NCI-H2196 (cell line): ENCODE measurements at regions not wholly inside any gene's neighbourhood (a gene's known extent, or its start where the extent isn't known, plus 50 kb on each side); places are given as distances from the start of the nearest gene placed in this dataset.
"Not testable (repeated sequence)": the region's sequence is repeated elsewhere in the genome, so short reads cannot be mapped to it uniquely, and the experiment has no call there.

Source experiments
- DNase-seq: peaks from one replicate; lab custom pipeline; 2025; ENCODE audit not compliant: unreplicated experiment; lab: John Stamatoyannopoulos, UW

DNA sequence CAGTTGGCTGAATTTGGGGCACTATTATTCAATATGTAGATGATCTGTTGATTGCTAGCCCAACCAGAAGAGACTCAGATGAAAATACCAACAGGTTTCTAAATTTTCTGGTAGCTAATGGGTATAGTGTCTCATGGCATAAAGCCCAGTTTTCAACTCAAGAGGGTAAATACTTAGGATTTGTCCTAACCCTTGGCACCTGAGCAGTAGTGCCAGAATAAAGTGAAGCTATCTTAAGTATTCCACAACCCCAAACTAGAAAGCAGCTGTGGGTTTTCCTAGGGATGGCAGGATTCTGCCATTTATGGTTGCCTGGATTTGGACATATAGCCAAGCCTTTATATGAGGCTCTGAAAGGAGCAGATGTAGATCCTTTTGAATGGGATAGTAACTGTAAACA, 119.0 kb downstream of the AGTR2 start:
- DNase-seq, result no peak

- DNase-seq, result no peak
Observed at GRCh38 chrX:116290359-116290758, 119.8 kb downstream of the AGTR2 start.

- DNase-seq, result no peak
Observed at GRCh38 chrX:116292183-116292582, 121.6 kb downstream of the AGTR2 start.

- DNase-seq, result no peak
Observed at GRCh38 chrX:116298956-116299355, 128.4 kb downstream of the AGTR2 start.

DNA sequence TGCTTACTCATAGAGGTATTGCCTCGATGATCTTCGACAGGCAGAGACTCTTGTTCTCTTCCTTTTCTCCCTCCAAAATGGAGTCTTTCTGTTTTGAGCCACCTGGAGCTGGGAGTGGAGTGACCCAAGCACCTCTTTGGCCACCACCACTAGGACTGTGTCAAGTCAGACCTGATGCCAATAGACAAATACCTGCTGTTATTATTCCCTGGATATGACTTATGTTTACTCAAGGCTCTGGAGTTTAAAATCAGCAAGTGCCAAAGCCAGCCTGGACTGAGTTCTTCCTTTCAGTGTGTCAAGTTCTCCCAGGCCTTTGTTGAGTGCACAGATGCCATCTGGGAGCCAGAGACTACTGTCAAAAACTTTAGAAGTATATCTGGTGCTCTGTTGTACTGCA, 130.2 kb upstream of the SLC6A14 start:
- DNase-seq, result no peak

DNA sequence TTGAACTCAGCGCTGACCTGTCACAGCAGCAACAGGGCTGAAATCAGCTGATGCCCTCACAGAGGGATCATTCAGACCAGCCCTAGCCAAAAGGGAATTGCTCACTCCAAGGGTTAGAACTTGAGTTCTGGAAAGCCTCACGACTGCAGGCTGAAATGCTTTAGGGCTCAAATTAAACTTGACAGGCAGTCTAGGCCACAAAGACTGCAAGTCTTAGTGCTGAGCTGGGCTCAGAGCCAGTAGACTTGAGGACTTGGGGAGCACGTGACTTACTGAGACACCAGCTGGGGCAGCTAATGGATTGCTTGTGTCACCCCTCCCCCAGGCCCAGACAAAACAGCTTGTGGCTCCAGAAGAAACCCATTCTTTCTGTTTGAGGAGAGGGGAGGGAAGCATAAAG, 119.0 kb upstream of the SLC6A14 start:
- DNase-seq, result no peak

DNA sequence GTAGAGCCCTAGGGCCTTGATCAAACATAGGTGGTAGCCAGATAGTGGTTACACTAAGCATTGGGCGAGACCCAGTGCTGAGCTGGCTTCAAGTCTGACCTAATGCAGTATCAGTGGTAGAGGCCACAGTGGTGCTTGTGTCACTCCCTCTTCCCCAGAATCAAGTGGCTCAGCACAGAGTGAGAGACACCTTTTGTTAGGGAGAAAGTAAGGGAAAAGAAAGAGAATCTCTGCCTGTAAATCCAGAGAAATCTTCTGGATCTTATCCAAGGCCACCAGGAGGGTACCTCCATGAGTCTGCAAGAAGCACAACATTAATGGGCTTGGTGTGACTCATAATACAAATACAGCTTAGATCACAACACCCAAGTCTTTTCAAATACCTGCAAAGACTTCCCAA, 117.7 kb upstream of the SLC6A14 start:
- no peak for DNase-seq

DNA sequence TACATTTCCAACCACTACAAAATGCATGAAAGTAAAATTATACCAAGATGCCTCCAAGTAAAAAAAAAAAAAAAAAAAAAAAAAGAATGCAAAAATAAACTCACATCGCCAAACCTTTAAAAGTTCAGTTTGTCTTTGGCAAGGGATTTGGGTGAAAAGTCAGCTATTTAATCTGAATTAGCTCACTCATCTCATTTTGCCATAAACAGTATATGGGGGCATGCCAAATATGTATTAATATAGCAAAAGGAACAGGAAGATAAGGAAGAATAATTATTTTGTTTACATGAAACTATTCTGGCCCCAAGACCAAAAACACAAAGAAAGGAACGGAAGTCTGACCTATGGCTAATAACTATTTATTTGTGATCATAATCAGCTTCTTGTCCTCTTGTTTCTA, 114.7 kb upstream of the SLC6A14 start:
- no peak for DNase-seq

DNA sequence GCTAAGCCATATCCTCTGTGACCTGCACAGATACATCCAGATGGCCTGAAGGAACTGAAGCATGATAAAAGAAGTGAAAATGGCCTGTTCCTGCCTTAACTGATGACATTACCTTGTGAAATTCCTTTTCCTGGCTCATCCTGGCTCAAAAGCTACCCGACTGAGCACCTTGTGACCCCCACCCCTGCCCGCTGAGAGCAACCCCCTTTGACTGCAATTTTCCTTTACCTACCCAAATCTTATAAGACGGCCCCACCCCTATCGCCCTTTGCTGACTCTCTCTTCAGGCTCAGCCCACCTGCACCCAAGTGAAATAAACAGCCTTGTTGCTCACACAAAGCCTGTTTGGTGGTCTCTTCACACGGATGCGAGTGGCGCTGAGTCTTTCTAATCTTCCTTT, 104.4 kb upstream of the SLC6A14 start:
- not testable (repeated sequence) for DNase-seq

- not testable (repeated sequence) for DNase-seq
Observed at GRCh38 chrX:116334797-116335196, 101.6 kb upstream of the SLC6A14 start.

GRCh38 chrX:116339407-116339806, 97.0 kb upstream of the SLC6A14 start:
- DNase-seq, result no peak

- DNase-seq, result no peak
Observed at GRCh38 chrX:116342903-116343302, 93.5 kb upstream of the SLC6A14 start.

DNA sequence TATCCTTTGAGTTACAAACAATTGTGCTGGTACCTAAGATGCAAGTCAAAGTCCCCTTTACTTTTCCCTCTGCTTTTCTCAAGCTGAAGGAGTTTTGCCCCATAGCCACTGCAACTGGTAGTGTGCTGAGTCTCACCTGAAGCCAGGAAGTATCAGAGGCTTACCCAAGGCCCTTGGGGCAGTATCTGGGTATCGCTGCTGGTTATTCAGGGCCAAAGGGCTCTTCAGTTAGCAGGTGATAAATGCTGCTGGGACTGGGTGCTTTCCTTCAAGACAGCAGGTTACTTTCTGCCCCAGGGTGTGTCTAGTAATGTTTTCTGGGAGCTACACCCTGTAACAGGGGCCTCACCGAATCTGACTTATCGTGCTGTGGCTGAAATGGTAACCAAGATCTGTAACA, 90.4 kb upstream of the SLC6A14 start:
- no peak for DNase-seq

DNA sequence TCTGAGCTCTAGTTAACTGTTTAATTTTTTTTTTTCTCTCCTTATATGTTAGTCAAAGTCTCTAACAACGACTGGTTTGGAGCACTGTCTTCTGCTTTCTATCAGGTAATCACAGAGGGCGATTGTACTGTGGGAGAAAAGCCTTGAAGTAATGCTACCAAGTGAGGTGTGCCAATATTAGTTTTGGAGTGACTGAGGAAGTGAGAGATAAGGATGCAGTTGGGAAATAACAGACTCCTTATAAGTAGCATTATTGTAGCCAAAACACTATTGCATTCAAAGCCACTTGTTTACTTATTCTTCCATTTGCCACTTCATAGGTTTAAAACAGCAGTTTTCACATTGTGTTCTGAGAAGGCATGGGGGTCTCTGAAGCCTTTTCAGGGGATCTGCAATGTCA, 79.1 kb upstream of the SLC6A14 start:
- no peak for DNase-seq

DNA sequence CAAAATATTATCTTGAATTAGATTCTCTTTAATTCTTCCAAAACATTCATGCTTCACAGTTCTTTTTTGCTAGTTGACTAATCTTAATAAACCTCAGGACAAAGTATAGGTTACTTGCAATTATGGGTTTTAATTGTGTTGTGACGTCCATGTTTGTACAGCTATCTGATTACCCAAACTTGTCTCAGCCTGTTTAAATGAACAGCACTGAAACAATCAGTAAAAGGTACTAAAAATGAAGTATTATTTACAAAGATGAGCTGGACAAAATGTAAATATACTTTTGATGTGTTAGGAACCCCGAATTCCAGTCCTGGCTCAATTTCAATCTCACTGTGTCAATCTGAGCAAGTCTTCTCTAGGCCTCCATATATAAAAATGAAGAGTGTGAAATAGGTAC, 57.4 kb upstream of the SLC6A14 start:
- DNase-seq, result no peak

- no peak for DNase-seq
Observed at GRCh38 chrX:116379854-116380253, 56.6 kb upstream of the SLC6A14 start.

DNA sequence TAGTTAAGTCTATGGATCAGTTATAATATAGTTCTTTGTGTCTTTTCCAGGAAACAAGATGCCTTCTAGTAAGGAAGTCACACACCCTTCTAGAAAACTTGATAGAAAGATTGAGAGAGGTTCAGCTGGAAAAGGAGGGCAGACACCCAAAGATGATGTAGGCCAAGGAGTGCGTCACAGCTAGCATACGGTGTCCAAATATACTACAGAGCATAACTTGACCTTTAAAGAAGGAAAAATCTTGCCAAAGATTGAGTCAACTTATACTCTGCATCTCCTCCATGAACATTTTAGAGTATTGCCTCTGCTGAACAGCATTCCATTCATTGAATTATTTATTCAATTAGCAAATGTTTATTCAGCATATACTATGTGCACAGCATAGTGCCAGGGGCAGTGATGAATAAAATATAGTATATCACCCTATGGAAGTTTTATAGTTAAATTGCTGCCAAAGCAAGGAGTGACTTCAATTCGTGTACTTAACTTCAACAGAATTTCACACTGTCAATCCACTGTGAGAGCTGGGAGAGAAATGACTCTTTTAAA, 51.9 kb upstream of the SLC6A14 start:
- DNase-seq, result no peak
